DMS 273 (cell line): ENCODE measurements at regions not wholly inside any gene's neighbourhood (a gene's known extent, or its start where the extent isn't known, plus 50 kb on each side); places are given as distances from the start of the nearest gene placed in this dataset.
"Not testable (repeated sequence)": the region's sequence is repeated elsewhere in the genome, so short reads cannot be mapped to it uniquely, and the experiment has no call there.

Source experiments
- DNase-seq: peaks from one replicate; lab custom pipeline; 2025; ENCODE audit not compliant: unreplicated experiment; lab: John Stamatoyannopoulos, UW

DNA sequence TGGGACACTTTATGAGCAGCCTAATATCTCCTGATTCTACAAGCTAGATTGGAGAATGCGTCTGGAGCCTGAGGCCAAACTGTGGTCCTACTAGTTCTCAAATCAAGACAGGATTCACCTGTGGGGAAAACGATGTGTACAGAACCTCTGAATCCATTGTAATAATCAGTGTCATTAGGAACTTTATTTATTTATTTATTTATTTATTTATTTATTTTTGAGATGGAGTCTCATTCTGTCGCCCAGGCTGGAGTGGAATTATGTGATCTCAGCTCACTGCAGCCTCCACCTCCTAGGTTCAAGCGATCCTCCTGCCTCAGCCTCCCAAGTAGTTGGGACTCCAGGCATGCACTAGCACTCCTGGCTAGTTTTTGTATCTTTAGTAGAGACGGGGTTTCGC, 52.6 kb upstream of the KIF26B start:
- DNase-seq: not testable (repeated sequence)

DNA sequence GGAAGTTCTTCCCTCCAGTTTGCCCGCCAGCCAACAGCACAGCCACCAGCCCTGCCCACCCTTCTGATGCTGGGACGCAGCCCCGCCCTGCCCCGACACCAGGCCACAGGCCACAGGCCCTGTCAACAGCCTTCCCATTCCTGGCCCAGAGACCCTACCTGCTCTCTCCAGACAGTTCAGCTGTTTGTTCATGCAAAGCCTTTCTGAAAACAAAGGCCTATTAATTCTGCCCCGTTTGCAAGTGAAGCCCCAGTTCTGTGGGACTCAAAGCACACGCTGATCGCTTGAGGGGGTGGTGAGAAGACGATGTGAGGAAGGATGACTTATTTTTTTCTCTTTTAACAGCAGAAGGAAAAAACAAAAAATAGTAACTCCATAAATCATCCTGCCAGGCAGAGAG, 55.4 kb upstream of the KIF26B start:
- DNase-seq: no peak

GRCh38 chr1:245098924-245099323, 55.9 kb upstream of the KIF26B start:
- DNase-seq: no peak

GRCh38 chr1:245096311-245097066, 58.3 kb upstream of the KIF26B start:
- DNase-seq: no peak

DNA sequence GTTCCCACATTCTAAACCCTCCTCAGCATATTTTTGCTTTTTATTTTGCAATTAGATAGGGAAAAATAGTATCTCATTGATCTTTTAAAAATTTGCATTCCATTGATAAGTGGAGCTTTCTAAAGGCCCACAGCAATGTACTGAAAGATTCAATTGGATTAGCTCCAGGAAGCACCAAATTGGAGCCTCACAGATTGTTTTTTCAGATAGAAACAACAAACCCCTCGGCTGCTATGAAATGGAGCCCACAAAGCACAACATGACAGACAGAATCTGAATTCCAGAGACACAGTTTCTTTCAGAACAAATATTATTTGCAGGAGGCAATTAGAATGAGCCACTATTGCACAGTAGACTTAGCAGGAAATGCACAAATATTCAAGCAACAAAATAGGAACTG, 58.9 kb upstream of the KIF26B start:
- no peak for DNase-seq

GRCh38 chr1:245094954-245095353, 59.8 kb upstream of the KIF26B start:
- DNase-seq: no peak

- DNase-seq: no peak
Measured at GRCh38 chr1:245094092-245094491, 60.7 kb upstream of the KIF26B start.

DNA sequence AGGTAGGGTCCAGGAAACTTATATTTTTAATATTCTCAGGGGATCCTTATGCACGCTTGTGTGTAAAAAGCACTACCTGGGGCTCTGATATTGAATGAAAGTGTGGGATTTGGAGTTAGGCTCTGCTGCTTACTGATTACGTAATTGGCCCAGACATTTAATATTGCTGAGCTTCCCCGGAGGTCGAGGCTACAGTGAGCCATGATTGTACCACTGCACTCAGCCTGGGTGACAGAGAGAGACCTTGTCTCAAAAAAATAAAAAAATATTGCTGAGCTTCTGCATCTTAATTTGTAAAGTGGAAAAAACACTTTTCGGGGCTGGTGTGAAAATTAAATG, 62.2 kb upstream of the KIF26B start:
- DNase-seq: no peak

- peak; percentile 49 for DNase-seq
Measured at GRCh38 chr1:245091818-245092637, 62.8 kb upstream of the KIF26B start.

- no peak for DNase-seq
Measured at GRCh38 chr1:245091171-245091621, 63.6 kb upstream of the KIF26B start.

- no peak for DNase-seq
Measured at GRCh38 chr1:245090491-245091090, 64.2 kb upstream of the KIF26B start.

DNA sequence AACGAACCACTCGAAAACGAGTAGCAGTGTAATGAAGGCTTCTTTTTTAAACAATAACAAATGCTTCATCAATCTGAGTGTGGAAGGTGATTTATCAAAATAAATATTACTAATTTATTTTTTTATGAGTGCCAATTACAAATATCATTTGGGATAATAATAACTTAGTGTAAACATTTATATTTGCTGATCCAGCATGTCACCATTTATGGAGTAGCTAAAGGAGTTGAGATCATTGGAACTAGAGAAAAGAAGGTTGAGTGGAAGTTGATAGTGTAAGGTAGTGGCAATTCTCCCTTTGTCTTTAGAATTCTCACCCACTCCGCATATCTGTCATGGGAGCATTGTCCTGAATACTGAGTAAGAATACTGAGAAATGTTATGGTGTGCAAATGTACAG, 67.1 kb upstream of the KIF26B start:
- no peak for DNase-seq

GRCh38 chr1:245086389-245086969, 68.3 kb upstream of the KIF26B start:
- DNase-seq: no peak

DNA sequence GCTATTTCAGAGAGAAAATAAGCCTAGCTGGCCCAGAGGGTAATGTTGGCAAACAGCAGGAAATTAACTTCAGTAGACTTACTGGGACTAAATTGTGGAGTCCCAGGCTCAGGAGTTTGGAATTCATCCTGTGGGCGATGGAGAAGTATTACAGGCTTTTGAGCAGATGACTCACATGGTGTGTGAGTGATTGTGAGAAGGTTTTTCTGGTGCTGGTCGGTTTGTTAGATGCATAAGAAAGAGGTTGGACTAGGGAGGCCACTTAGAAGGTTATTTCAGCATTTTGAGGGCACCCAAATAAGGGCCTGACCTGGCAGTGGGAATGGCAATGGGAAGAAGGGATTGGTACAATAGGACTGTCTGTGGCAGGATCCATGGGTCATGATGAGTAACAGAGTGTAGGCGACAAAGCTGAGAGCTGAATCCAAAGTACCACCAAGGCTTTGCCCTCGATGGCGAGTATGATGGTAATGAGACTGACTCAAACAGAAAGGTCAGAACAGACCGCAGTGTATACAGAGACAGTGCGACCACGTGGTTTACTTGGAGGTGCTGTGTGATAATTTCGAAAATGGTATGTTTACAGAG, 69.2 kb upstream of the KIF26B start:
- no peak for DNase-seq

GRCh38 chr1:245084551-245084950, 70.2 kb upstream of the KIF26B start:
- no peak for DNase-seq

GRCh38 chr1:245079021-245079609, 75.7 kb upstream of the KIF26B start:
- peak; percentile 58 for DNase-seq

DNA sequence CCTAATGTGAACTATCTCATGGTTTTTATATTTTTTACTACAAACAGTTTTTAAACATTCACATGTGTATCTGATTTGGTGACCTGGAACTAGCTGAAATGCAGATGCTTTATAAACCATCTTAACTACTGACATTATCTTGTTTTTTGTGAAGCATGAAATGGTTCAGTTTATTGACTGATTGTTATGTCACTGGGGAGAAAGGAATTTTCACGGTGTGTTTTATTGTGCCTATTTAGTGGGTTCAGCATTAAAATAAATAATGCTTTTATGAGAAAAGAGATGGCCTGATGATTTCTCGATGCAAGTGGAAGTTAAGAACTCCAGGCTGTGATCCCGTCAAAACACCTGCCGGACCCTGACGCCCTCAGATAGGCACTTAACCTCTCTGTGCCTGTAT, 79.9 kb upstream of the KIF26B start:
- DNase-seq: no peak

- DNase-seq: peak; percentile 15
Measured at GRCh38 chr1:245074232-245074747, 80.5 kb upstream of the KIF26B start.

GRCh38 chr1:245070836-245071615, 83.8 kb upstream of the KIF26B start:
- DNase-seq: no peak

- DNase-seq: no peak
Measured at GRCh38 chr1:245067257-245067656, 87.5 kb upstream of the KIF26B start.
